ENCODE measurements at regions not wholly inside any gene's neighbourhood (a gene's known extent, or its start where the extent isn't known, plus 50 kb on each side); places are given as distances from the start of the nearest gene placed in this dataset.
A peak's percentile ranks its signal among the peaks of the same experiment; 100 is the strongest.

DNA sequence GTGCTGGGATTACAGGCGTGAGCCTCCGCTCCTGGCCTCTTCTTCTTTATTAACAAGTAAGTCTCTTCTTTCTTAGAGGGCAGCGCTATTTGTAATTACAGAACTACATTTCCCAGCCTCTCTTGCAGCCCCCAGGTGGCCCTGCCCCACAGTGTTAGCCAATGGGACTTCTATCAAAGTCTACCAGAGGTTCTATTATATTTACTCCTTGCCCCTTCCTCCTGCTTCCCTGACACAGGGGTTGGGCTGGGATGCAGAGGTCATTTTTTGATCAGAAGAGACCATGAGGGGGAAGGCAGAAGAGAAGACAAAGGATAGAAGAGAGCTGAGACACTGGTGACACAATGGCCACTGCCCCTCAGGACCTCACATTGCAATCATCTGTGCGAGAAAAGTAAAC is 224.2 kb downstream of the SYK start:
- no peak for DNase-seq

GRCh38 chr9:91026266-91026665 is 224.6 kb downstream of the SYK start:
- no peak for DNase-seq

DNA sequence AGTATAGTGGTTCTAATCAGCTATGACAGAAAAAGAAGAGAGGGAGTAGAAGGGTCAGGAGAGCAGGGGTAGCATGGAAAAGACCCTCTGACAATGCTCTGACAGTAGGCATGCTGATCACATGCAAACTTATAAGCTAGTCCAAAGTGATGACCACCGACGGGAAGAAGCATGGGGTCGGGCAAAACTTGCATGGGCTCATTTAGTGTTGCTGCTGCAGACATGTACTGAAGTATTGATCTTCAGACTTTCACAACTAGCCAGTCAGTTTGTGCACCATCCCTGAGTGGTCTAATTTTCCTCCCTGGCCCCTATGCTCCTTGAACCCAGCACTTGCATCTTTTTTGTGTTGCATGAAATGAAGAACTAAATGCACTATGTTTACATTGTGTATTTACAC is 225.4 kb downstream of the SYK start:
- no peak for DNase-seq

- DNase-seq = no peak
Observed at GRCh38 chr9:91028166-91028827, 226.7 kb downstream of the SYK start.

DNA sequence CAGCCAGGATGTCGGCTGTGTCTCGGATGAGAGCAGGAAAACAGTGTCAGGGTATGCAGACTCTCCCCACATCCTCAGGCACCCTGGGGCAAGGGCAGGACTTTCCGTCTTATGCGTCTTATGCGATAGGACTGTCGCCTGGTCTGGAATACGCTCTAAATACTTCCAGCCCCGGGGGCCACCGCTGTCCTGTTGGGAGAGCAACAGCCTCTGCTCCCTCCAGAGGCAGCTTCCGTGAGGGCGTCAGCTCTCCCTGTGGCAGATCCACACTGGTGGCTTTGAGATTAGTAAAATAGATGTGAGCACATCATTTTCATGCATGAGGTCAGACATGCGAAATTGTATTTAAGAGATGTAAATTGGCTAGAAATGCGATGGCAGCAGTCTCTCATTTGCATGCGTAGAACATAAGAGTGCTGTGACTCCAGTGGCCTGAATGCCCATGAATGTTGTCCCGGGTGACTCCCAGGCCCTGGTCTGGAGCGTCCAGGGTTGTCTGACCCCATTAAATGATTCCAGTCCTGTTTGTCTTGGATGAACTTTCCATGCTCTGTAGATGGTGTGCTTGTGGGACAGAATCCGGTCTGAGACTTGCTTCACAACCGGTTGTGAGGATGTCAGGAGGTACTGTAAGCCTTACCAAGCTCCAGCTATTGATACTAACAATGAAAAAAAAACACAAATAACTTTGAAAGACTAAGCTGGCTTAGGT is 228.2 kb downstream of the SYK start:
- DNase-seq = no peak

DNA sequence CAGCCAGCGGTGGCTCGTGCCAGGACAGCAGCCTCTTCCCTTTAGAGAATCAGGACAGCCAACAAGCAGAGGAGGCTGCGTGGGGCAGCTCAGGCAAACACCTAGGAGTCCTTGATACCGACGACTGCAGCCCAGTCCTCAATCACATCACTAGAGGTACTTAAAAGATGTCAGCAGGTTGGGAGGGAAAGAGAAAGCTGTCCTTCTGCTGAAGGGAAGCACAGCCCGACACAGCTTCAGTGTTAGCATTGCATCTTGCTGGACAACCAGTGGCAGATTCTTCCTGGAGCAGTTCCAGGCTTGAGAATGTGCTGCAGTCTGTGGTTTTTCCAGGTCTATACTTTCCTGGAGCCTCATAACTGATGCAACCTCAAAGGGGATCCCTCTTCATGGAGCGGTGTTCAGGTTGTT is 230.5 kb downstream of the SYK start:
- no peak for DNase-seq

DNA sequence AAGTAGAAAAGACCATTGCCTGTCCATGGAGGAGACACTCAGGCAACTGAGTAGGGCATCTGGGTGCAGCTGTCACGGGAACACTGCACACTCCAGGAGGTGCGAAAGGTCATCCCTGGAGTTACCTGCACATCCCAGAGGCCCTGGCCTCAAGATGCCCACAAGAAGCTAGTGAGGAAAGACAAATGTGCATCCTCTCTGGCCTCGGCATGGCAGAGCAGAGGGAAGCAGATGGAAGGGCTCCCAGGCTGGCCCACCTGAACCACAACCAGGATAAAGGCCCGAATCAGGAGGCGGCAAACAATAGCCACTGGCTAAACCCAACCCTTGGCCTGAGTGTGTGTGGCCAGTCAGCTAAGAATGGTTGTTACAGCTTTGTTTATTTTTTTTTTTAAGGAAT is 231.7 kb downstream of the SYK start:
- DNase-seq = no peak

GRCh38 chr9:91033797-91034196 is 232.2 kb downstream of the SYK start:
- no peak for DNase-seq

GRCh38 chr9:91034521-91034920 is 232.9 kb downstream of the SYK start:
- peak; percentile 43 for DNase-seq

- DNase-seq = no peak
Observed at GRCh38 chr9:91034976-91035824, 233.6 kb downstream of the SYK start.

DNA sequence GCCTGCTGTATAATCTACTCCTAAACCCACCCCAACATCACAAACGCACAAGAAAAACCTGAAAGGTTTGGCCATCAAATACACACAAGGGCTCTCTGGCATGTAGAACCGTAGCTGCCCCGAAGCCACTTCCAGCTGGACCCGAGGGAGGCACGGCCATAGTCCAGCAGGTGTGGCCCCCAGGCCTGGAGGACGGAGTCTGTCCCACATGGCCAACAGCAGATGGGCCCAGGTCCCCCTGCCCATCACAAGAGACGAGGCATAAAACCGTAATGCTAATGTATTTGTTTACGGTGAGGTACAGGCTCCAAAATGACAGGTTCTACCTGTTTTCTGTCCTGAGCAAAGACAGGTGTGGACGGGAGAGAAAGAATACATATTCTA is 234.2 kb downstream of the SYK start:
- DNase-seq = no peak

- DNase-seq = no peak
Observed at GRCh38 chr9:91036356-91036755, 234.7 kb downstream of the SYK start.

- peak; percentile 85 for DNase-seq
Observed at GRCh38 chr9:91036826-91037510, 235.3 kb downstream of the SYK start.

GRCh38 chr9:91037511-91038482 is 236.2 kb downstream of the SYK start:
- no peak for DNase-seq

- DNase-seq = no peak
Observed at GRCh38 chr9:91038483-91039124, 237.0 kb downstream of the SYK start.

DNA sequence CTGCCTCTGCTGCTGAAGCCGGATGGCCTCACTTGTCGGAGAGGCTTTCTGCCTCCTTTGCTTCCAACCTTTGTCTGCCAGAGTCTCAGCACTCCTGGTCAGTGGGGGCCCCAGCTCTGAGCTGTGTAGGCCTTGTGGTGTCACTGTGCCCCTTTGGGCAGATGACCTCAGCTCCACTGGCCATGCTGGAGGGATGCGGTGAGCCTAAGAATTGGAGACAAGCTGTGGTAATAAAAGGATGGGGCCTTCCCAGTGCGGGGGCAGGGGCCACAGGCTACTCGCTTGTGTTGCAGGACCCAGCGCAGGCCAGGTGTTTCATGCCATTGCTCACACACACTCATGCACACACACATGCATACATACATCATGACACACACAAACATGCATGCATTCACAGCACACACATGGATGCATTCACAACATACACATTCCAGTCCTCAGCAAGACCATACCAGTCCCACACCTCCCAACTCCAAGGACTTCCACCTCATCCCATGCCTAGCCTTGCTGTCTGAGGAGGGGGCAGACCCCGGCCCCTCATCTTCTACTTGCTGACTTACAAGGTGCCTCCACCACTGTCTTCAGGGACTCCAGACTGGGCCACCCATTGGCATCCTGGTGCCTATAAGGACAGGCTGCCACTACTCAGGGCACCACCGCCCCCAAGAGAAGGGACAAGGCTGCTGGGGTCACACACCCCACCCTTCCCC is 237.7 kb downstream of the SYK start:
- no peak for DNase-seq

- no peak for DNase-seq
Observed at GRCh38 chr9:91039835-91040140, 238.2 kb downstream of the SYK start.

DNA sequence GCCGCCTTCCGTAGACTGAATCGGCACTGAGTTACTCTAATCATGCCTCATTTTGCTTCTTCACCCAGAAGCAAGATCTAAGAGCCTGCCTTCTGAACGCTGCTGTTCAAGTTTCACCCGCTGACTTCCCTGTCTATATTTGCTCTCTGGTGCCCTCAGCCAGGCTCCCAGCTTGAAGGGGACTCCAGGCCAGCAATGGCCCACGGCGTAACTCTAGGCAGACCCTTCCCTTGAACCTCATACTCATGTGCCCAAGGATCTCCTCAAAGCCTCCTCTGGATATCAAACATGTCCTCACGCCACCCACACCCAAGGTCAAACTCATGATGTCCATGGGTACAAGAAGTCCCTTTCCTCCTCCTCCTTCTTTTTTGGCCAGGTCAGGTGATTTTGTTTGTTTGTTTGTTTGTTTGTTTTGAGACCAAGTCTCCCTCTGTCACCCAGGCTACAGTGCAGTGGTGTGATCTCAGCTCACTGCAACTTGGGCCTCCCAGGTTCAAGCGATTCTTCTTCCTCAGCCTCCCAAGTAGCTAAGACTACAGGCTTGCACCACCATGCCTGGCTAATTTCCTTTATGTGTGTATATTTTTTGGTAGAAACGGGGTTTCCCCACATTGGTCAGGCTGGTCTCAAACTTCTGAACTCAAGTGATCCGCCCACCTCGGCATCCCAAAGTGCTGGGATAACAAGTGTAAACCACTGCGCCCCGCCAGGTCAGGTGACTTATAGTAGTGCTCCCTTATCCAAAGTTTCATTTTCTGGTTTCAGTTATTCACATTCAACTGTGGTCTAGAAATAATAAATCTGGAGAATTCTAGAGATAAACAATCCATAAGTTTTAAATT is 239.0 kb downstream of the SYK start:
- no peak for DNase-seq

DNA sequence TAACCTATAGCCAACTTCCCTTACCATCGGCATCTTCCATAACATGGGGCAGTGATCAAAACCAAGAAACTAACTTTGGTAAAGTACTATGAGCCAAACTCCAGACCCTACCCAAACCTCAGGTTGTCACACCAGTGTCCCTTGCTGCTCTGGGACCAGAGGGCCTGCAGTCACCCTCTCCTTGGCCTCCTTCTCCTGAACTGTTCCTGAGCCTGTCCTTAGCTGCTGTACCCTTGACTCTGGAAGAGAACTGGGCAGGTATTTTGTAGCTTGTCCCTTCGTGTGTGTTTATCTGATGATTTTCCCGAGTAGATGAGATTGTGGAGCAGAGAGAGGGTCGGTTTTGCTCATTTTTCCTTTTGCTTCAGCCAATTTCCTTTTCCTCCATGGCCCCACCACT is 240.4 kb downstream of the SYK start:
- DNase-seq = no peak

DNA sequence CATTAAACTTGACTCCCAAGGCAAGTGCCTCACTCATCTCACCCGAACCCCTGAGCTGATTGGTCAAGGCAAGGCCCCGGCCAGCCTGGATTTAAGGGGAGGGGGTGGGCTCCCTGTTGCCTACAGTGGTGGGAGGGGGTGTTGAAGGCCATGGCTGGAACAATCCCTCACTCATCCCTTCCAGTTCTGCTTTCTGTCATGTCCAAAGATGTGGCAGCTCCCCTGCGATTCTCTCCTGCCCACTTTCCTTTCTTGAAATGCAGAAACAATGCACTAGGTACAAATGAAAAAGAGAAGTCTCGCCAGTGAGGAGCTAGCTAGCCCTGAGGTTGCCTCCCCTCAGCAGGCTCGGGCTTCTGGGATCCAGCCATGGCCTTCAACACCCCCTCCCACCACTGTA is 240.9 kb downstream of the SYK start:
- no peak for DNase-seq
